SK-N-SH (cell line): ENCODE measurements at regions not wholly inside any gene's neighbourhood (a gene's known extent, or its start where the extent isn't known, plus 50 kb on each side); places are given as distances from the start of the nearest gene placed in this dataset.
"Not testable (repeated sequence)": the region's sequence is repeated elsewhere in the genome, so short reads cannot be mapped to it uniquely, and the experiment has no call there.

Experiments used
- CHD2 ChIP-seq: fragments of 150-350 bp; IDR thresholded peaks from 2 replicates; pipeline ENCODE4 v1.6.1; 2018; ENCODE audit warnings: low read length; ENCODE audit not compliant: partially characterized antibody
- CTCF ChIP-seq: fragments of 200-600 bp; sonication (generic); IDR thresholded peaks from 2 replicates; pipeline ENCODE4 v1.6.1; 2017; ENCODE audit warnings: antibody characterized with exemption, mild to moderate bottlenecking, moderate library complexity
- EP300 ChIP-seq, 2 experiments: IDR thresholded peaks; 2 replicates each; pipeline versions ENCODE4 v1.4.0 to v1.6.1; 2012; ENCODE audit warnings: borderline replicate concordance in 1 of 2, low read depth in 1 of 2, low read length in 1 of 2
- GABPA ChIP-seq: IDR thresholded peaks from 2 replicates; pipeline ENCODE4 v1.4.0; 2012; ENCODE audit warnings: low read depth, mild to moderate bottlenecking
- POLR2AphosphoS5 ChIP-seq: IDR thresholded peaks from 2 replicates; pipeline ENCODE4 v1.6.1; 2012; ENCODE audit warnings: low read depth, low read length
- RAD21 ChIP-seq: IDR thresholded peaks from 2 replicates; pipeline ENCODE4 v1.6.1; 2012; ENCODE audit warnings: mild to moderate bottlenecking, low read length
- REST ChIP-seq: IDR thresholded peaks from 2 replicates; pipeline ENCODE4 v1.6.1; 2012; ENCODE audit warnings: mild to moderate bottlenecking, low read depth, low read length, moderate library complexity
- RFX5 ChIP-seq: IDR thresholded peaks from 2 replicates; pipeline ENCODE4 v1.6.1; 2012; ENCODE audit warnings: mild to moderate bottlenecking, improper control_type of control experiment, low read length
- TAF1 ChIP-seq: IDR thresholded peaks from 2 replicates; pipeline ENCODE4 v1.6.1; 2012; ENCODE audit warnings: low read depth, mild to moderate bottlenecking, low read length, moderate library complexity, borderline replicate concordance
- USF2 ChIP-seq: fragments of 150-350 bp; IDR thresholded peaks from 2 replicates; pipeline ENCODE4 v1.6.1; 2017; ENCODE audit warnings: antibody characterized with exemption, low read length, low read depth, borderline replicate concordance
- ZBTB33 ChIP-seq: IDR thresholded peaks from 2 replicates; pipeline ENCODE4 v1.4.0; 2012; ENCODE audit warnings: low read depth, borderline replicate concordance

GRCh38 chr13:88036205-88036604 lies 365.0 kb downstream of the SLITRK5 start:
- TF ChIP-seq GABPA; CHD2; EP300 (IDR thresholded peaks at IDR 0.05; ENCODE audit: borderline replicate concordance in 1 of 2, low read depth in 1 of 2, low read length in 1 of 2); RFX5; RAD21; REST; CTCF; USF2; TAF1; POLR2AphosphoS5; ZBTB33: not testable (repeated sequence)
